Endothelial cell of umbilical vein (primary cell): ENCODE measurements at regions not wholly inside any gene's neighbourhood (a gene's known extent, or its start where the extent isn't known, plus 50 kb on each side); places are given as distances from the start of the nearest gene placed in this dataset.

Source experiments
- JUN ChIP-seq: IDR thresholded peaks from 2 replicates; pipeline ENCODE4 v1.6.1; 2011; ENCODE audit warnings: borderline replicate concordance, low read depth; ENCODE audit not compliant: insufficient read length, insufficient read depth
- POLR2A ChIP-seq: IDR thresholded peaks from 2 replicates; pipeline ENCODE4 v1.6.1; 2012; ENCODE audit warnings: low read depth, mild to moderate bottlenecking, control low read depth, low read length
- TF ChIP-seq, protein P1 (sequence below), 2 donors: IDR thresholded peaks; 1 replicate in 1 of 2; 2 replicates in 1 of 2; pipeline ENCODE4 v1.5.1; 2011; ENCODE audit warnings: low read length in 2 of 2, mild to moderate bottlenecking in 2 of 2, moderate library complexity in 2 of 2, control low read depth in 1 of 2, inconsistent platforms in 1 of 2, low read depth in 1 of 2; ENCODE audit not compliant: insufficient read depth in 1 of 2; ENCODE audit errors: extremely low read depth in 1 of 2

DNA sequence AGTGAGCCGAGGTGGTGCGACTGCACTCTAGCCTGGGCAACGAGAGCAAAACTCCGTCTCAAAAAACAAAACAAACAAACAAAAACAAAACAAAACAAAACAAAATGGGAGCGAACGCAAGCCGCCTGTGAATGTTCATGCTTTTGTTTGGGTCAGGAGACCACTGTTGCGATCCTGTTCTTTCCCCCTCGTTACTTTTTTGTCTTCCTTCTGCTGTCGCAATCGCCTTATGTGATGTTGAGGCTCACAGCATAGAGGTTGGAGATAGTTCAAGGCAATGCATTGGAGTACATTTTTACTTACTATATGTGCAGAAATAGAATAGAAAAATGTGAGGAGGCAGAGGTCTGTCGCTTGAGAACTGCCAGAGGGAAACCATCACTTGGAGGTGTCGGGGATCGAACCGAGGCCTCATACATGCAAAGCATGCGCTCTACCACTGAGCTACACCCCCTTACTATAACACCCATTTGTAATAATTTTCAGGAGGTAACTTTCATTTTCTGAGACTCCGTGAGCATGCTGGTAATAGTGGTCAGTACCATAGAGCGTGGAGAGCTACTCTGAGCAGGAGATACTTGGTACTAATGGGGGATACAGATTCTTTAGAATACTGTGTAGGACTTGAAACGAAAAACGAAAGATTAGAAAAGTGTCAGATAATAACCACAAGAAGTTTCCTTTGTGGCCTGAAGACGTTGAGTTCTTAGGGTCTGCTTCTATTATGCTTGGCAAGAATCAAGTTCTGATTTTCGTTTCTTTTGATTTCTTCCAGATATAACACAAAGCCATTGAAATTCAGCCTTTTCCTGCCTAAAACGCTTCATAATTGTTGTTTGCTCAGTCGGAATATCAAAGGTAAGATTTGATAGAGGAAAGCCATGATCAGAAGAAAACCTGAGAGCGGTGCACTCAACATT is 121.1 kb downstream of the TRIM27 start:
- TF ChIP-seq, protein P1, sequence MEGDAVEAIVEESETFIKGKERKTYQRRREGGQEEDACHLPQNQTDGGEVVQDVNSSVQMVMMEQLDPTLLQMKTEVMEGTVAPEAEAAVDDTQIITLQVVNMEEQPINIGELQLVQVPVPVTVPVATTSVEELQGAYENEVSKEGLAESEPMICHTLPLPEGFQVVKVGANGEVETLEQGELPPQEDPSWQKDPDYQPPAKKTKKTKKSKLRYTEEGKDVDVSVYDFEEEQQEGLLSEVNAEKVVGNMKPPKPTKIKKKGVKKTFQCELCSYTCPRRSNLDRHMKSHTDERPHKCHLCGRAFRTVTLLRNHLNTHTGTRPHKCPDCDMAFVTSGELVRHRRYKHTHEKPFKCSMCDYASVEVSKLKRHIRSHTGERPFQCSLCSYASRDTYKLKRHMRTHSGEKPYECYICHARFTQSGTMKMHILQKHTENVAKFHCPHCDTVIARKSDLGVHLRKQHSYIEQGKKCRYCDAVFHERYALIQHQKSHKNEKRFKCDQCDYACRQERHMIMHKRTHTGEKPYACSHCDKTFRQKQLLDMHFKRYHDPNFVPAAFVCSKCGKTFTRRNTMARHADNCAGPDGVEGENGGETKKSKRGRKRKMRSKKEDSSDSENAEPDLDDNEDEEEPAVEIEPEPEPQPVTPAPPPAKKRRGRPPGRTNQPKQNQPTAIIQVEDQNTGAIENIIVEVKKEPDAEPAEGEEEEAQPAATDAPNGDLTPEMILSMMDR (IDR thresholded peaks at IDR 0.05; ENCODE audit: extremely low read depth in 1 of 2, insufficient read depth in 1 of 2, low read depth in 1 of 2, low read length in 2 of 2): no peak
- TF ChIP-seq JUN: no peak
- TF ChIP-seq POLR2A: no peak
